ENCODE measurements at regions not wholly inside any gene's neighbourhood (a gene's known extent, or its start where the extent isn't known, plus 50 kb on each side); places are given as distances from the start of the nearest gene placed in this dataset.

DNA sequence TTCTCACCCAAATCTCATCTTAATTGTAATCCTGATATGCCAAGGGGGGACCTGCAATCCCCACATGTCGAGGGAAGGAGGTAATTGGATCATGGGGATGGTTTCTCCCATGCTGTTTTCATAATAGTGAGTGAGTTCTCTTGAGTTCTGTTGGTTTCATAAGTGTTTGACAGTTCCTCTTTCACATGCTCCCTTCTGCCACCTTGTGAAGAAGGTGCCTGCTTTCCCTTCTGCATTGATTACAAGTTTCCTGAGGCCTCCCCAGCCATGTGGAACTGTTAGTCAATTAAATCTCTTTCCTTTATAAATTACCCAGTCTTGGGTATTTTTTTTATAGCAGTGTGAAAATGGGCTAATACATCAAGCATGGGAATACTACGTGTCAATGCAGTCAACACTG lies 925.0 kb upstream of the MAN1A1 start:
- no peaks in the 10 kb centered on the region for H3K27me3 ChIP-seq (ENCODE audit: control insufficient read depth in 2 of 2, insufficient read depth in 2 of 2, low read length in 2 of 2)
- WGBS (ENCODE audit: insufficient coverage), result no CpG with 5 or more reads among the region's 2 CpGs
- H3K9me3 ChIP-seq (replicated peaks in 1 of 2; ENCODE audit: control insufficient read depth in 1 of 2, insufficient read depth in 1 of 2, low read length in 2 of 2), result no peaks in the 10 kb centered on the region

DNA sequence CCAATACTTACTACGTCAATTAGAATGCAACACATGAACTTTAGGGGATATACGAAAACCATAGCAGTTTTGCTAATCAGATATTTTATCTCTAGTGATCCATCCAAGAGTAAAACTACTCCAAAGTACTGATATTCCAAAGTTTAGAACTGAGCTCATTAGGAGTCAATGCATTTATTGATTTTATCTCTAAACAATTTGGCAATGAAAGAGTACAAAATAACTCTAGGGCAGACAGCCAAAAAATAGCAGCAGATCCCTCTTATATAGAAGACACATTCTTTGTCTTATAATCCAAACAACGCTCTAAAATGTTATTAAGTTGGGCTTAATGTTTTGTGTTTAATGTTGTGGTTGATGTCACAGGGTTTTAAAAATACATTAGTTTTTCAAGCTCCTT lies 923.9 kb upstream of the MAN1A1 start:
- H3K9me3 Mint-ChIP-seq, result peaks cover 0 to 5% (median 2%) of the 10 kb centered on the region in 7 donors
- H3K27me3 ChIP-seq (ENCODE audit: control insufficient read depth in 2 of 2, insufficient read depth in 2 of 2, low read length in 2 of 2), result no peaks in the 10 kb centered on the region
- peaks cover 0 to 4% of the 10 kb centered on the region in 2 donors for H3K9me3 ChIP-seq (replicated peaks in 1 of 2; ENCODE audit: control insufficient read depth in 1 of 2, insufficient read depth in 1 of 2, low read length in 2 of 2)
- no peak overlapping the region for H3K27ac ChIP-seq (ENCODE audit: low read depth in 1 of 2, low read length in 2 of 2)
- no peak overlapping the region for H3K4me3 ChIP-seq (replicated peaks in 1 of 3; ENCODE audit: low read depth in 2 of 3, low read length in 3 of 3)
- H2AFZ ChIP-seq (ENCODE audit: insufficient read depth, low read depth, low read length, poor library complexity, severe bottlenecking), result no peak overlapping the region
- no peak for DNase-seq
- H3K9ac ChIP-seq (ENCODE audit: insufficient read depth, low read length, poor library complexity, severe bottlenecking), result no peak overlapping the region
- TF ChIP-seq, protein P1, sequence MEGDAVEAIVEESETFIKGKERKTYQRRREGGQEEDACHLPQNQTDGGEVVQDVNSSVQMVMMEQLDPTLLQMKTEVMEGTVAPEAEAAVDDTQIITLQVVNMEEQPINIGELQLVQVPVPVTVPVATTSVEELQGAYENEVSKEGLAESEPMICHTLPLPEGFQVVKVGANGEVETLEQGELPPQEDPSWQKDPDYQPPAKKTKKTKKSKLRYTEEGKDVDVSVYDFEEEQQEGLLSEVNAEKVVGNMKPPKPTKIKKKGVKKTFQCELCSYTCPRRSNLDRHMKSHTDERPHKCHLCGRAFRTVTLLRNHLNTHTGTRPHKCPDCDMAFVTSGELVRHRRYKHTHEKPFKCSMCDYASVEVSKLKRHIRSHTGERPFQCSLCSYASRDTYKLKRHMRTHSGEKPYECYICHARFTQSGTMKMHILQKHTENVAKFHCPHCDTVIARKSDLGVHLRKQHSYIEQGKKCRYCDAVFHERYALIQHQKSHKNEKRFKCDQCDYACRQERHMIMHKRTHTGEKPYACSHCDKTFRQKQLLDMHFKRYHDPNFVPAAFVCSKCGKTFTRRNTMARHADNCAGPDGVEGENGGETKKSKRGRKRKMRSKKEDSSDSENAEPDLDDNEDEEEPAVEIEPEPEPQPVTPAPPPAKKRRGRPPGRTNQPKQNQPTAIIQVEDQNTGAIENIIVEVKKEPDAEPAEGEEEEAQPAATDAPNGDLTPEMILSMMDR (IDR thresholded peaks at IDR 0.05), result no peak
- peaks cover 0 to 1% (median 0%) of the 10 kb centered on the region in 3 donors for H3K27me3 Mint-ChIP-seq (ENCODE audit: low read depth in 3 of 3)
- intact Hi-C loops (cut with micrococcal nuclease), result no loop called here
- H3K36me3 ChIP-seq (replicated peaks in 1 of 2; ENCODE audit: control insufficient read depth in 1 of 2, insufficient read depth in 2 of 2, low read length in 2 of 2), result no peaks in the 10 kb centered on the region
- no peaks in the 10 kb centered on the region for H4K20me1 ChIP-seq (ENCODE audit: insufficient read depth, low read length)
- H3K4me1 ChIP-seq (ENCODE audit: control insufficient read depth in 1 of 2, insufficient read depth in 2 of 2, low read length in 2 of 2), result no peaks in the 10 kb centered on the region
- H3K36me3 Mint-ChIP-seq, result no peaks in the 10 kb centered on the region
- no peaks in the 10 kb centered on the region for H3K4me1 Mint-ChIP-seq
- WGBS (ENCODE audit: insufficient coverage), result 100% methylated on average over 1 of the region's 3 CpGs
- H3K4me3 Mint-ChIP-seq, result no peak overlapping the region
- H3K79me2 ChIP-seq (ENCODE audit: insufficient read depth, low read length), result no peaks in the 10 kb centered on the region
- no peak overlapping the region for H3K27ac Mint-ChIP-seq
- H3K4me2 ChIP-seq (replicated peaks; ENCODE audit: extremely low read depth, low read length, poor library complexity, severe bottlenecking), result no peak overlapping the region

More for the DNA sequence above, 925.0 kb upstream of the MAN1A1 start:
- TF ChIP-seq, protein P1 (IDR thresholded peaks at IDR 0.05), result no peak
- no peak overlapping the region for H3K27ac Mint-ChIP-seq
- no peak overlapping the region for H3K9ac ChIP-seq (ENCODE audit: insufficient read depth, low read length, poor library complexity, severe bottlenecking)
- H3K4me3 Mint-ChIP-seq, result no peak overlapping the region
- peaks cover 0 to 1% (median 0%) of the 10 kb centered on the region in 3 donors for H3K27me3 Mint-ChIP-seq (ENCODE audit: low read depth in 3 of 3)
- H3K4me3 ChIP-seq (replicated peaks in 1 of 3; ENCODE audit: low read depth in 2 of 3, low read length in 3 of 3), result no peak overlapping the region
- H2AFZ ChIP-seq (ENCODE audit: insufficient read depth, low read depth, low read length, poor library complexity, severe bottlenecking), result no peak overlapping the region
- no peak overlapping the region for H3K27ac ChIP-seq (ENCODE audit: low read depth in 1 of 2, low read length in 2 of 2)
- DNase-seq, result no peak
- H3K36me3 ChIP-seq (replicated peaks in 1 of 2; ENCODE audit: control insufficient read depth in 1 of 2, insufficient read depth in 2 of 2, low read length in 2 of 2), result no peaks in the 10 kb centered on the region
- H3K4me1 Mint-ChIP-seq, result no peaks in the 10 kb centered on the region
- no peaks in the 10 kb centered on the region for H3K79me2 ChIP-seq (ENCODE audit: insufficient read depth, low read length)
- no peak overlapping the region for H3K4me2 ChIP-seq (replicated peaks; ENCODE audit: extremely low read depth, low read length, poor library complexity, severe bottlenecking)
- intact Hi-C loops (cut with micrococcal nuclease), result no loop called here
- no peaks in the 10 kb centered on the region for H4K20me1 ChIP-seq (ENCODE audit: insufficient read depth, low read length)
- H3K9me3 Mint-ChIP-seq, result peaks cover 0 to 2% (median 0%) of the 10 kb centered on the region in 7 donors
- H3K36me3 Mint-ChIP-seq, result no peaks in the 10 kb centered on the region
- no peaks in the 10 kb centered on the region for H3K4me1 ChIP-seq (ENCODE audit: control insufficient read depth in 1 of 2, insufficient read depth in 2 of 2, low read length in 2 of 2)
